ENCODE measurements at regions not wholly inside any gene's neighbourhood (a gene's known extent, or its start where the extent isn't known, plus 50 kb on each side); places are given as distances from the start of the nearest gene placed in this dataset.

- no peak for TF ChIP-seq CTCF (IDR thresholded peaks at IDR 0.05 in 2 of 3, conservative IDR thresholded peaks at IDR 0.05 in 1 of 3; ENCODE audit: borderline replicate concordance in 1 of 3, insufficient read depth in 1 of 3, low read depth in 2 of 3, low read length in 2 of 3)
- TF ChIP-seq EZH2 (IDR thresholded peaks at IDR 0.05), result no peak
- TF ChIP-seq SRF (IDR thresholded peaks at IDR 0.05; ENCODE audit: low read depth), result no peak
- no peak for TF ChIP-seq POLR2AphosphoS5 (IDR thresholded peaks at IDR 0.05; ENCODE audit: low read depth, low read length)
- TF ChIP-seq SIN3A (IDR thresholded peaks at IDR 0.05; ENCODE audit: low read depth), result no peak
- TF ChIP-seq EZH2phosphoT487 (IDR thresholded peaks at IDR 0.05; ENCODE audit: borderline replicate concordance), result no peak
- TF ChIP-seq REST (IDR thresholded peaks at IDR 0.05; ENCODE audit: low read depth), result no peak
- TF ChIP-seq ATF3 (IDR thresholded peaks at IDR 0.05), result no peak
- TF ChIP-seq RAD21 (IDR thresholded peaks at IDR 0.05; ENCODE audit: low read depth), result no peak
- no peak for TF ChIP-seq POLR2A (IDR thresholded peaks at IDR 0.05; ENCODE audit: borderline replicate concordance, extremely low read depth, insufficient read depth, insufficient read length)
- TF ChIP-seq FOSL1 (IDR thresholded peaks at IDR 0.05; ENCODE audit: low read depth), result no peak
These were observed 193.3 kb upstream of the FAM47A start for GRCh38 chrX:34325460-34325859.

Measured in HCT116 (cell line).